ENCODE measurements at regions not wholly inside any gene's neighbourhood (a gene's known extent, or its start where the extent isn't known, plus 50 kb on each side); places are given as distances from the start of the nearest gene placed in this dataset.

- H3K36me3 Mint-ChIP-seq (ENCODE audit: low read depth) = no peaks in the 10 kb centered on the region
- H3K4me1 Mint-ChIP-seq (ENCODE audit: low read depth) = no peaks in the 10 kb centered on the region
- H3K27ac Mint-ChIP-seq = no peak overlapping the region
- H3K27me3 Mint-ChIP-seq = no peaks in the 10 kb centered on the region
- no peak for ATAC-seq
- H3K9me3 Mint-ChIP-seq = peaks cover 3% of the 10 kb centered on the region
- POLR2A ChIA-PET = no interaction called here
- intact Hi-C loops (cut with micrococcal nuclease) = loop anchor here (10.0 kb wide), 1 partner anchor 656 kb away; no protein-coding TSS in a partner anchor
- no peak for DNase-seq
- H3K4me3 Mint-ChIP-seq = no peak overlapping the region
- CTCF ChIA-PET = interaction anchor here (1.0 kb wide), 1 partner anchor 60 kb away, joined by 3 read pairs; no protein-coding TSS in a partner anchor
- TF ChIP-seq CTCF (IDR thresholded peaks at IDR 0.05) = no peak
Measured at GRCh38 chr14:30210630-30211029, 283.0 kb upstream of the PRKD1 start.

GRCh38 chr14:30211326-30211725, 283.7 kb upstream of the PRKD1 start:
- no peak for DNase-seq
- Mint-ChIP-seq H3K9me3 (peaks cover 3% of the 10 kb centered on the region), H3K27ac (no peak overlapping the region), H3K36me3 (ENCODE audit: low read depth) (no peaks in the 10 kb centered on the region), H3K27me3 (no peaks in the 10 kb centered on the region), H3K4me3 (no peak overlapping the region), H3K4me1 (ENCODE audit: low read depth) (no peaks in the 10 kb centered on the region)
- ChIA-PET POLR2A (no interaction called here), CTCF (interaction anchor here (0.7 to 1.0 kb wide), 2 partner anchors 29 to 59 kb away, joined by 3 read pairs; no protein-coding TSS in a partner anchor)
- no peak for ATAC-seq
- intact Hi-C loops (cut with micrococcal nuclease) = loop anchor here (10.0 kb wide), 1 partner anchor 657 kb away; no protein-coding TSS in a partner anchor
- no peak for TF ChIP-seq CTCF (IDR thresholded peaks at IDR 0.05)

GRCh38 chr14:30214014-30214413, 286.4 kb upstream of the PRKD1 start:
- Mint-ChIP-seq H3K9me3 (no peaks in the 10 kb centered on the region), H3K36me3 (ENCODE audit: low read depth) (no peaks in the 10 kb centered on the region), H3K27ac (no peak overlapping the region), H3K4me3 (no peak overlapping the region), H3K27me3 (no peaks in the 10 kb centered on the region), H3K4me1 (ENCODE audit: low read depth) (no peaks in the 10 kb centered on the region)
- intact Hi-C loops (cut with micrococcal nuclease) = loop anchor here (10.0 kb wide), 1 partner anchor 659 kb away; no protein-coding TSS in a partner anchor
- POLR2A ChIA-PET = no interaction called here
- no peak for ATAC-seq
- CTCF ChIA-PET = interaction anchor here (0.7 to 1.4 kb wide), 5 partner anchors 11 to 71 kb away, joined by 3 read pairs; no protein-coding TSS in a partner anchor
- no peak for TF ChIP-seq CTCF (IDR thresholded peaks at IDR 0.05)
- no peak for DNase-seq

GRCh38 chr14:30214461-30215090, 286.9 kb upstream of the PRKD1 start:
- ATAC-seq (no peak), DNase-seq (no peak)
- H3K36me3 Mint-ChIP-seq (ENCODE audit: low read depth) = no peaks in the 10 kb centered on the region
- ChIA-PET POLR2A (no interaction called here), CTCF (interaction anchor here (0.7 to 1.4 kb wide), 9 partner anchors 8 to 1463 kb away, joined by 3 to 5 read pairs (median 3); no protein-coding TSS in a partner anchor)
- no peaks in the 10 kb centered on the region for H3K27me3 Mint-ChIP-seq
- intact Hi-C loops (cut with micrococcal nuclease) = loop anchor here (10.0 kb wide), 1 partner anchor 660 kb away; no protein-coding TSS in a partner anchor
- H3K4me1 Mint-ChIP-seq (ENCODE audit: low read depth) = no peaks in the 10 kb centered on the region
- no peaks in the 10 kb centered on the region for H3K9me3 Mint-ChIP-seq
- H3K4me3 Mint-ChIP-seq = no peak overlapping the region
- no peak overlapping the region for H3K27ac Mint-ChIP-seq
- TF ChIP-seq CTCF (IDR thresholded peaks at IDR 0.05) = peak; percentile 52

- Mint-ChIP-seq H3K4me3 (no peak overlapping the region), H3K27me3 (no peaks in the 10 kb centered on the region), H3K27ac (no peak overlapping the region), H3K4me1 (ENCODE audit: low read depth) (no peaks in the 10 kb centered on the region), H3K36me3 (ENCODE audit: low read depth) (no peaks in the 10 kb centered on the region), H3K9me3 (no peaks in the 10 kb centered on the region)
- intact Hi-C loops (cut with micrococcal nuclease) = loop anchor here (10.0 kb wide), 1 partner anchor 664 kb away; no protein-coding TSS in a partner anchor
- ChIA-PET POLR2A (no interaction called here), CTCF (no interaction called here)
- ATAC-seq (no peak), DNase-seq (no peak)
- TF ChIP-seq CTCF (IDR thresholded peaks at IDR 0.05) = no peak
Measured at GRCh38 chr14:30218907-30219306, 291.3 kb upstream of the PRKD1 start.

All from activated CD8-positive, alpha-beta T cell treated with anti-CD3 and anti-CD28 coated beads for 36 hours (primary cell).